HCT116 (cell line): ENCODE measurements at regions not wholly inside any gene's neighbourhood (a gene's known extent, or its start where the extent isn't known, plus 50 kb on each side); places are given as distances from the start of the nearest gene placed in this dataset.
A peak's percentile ranks its signal among the peaks of the same experiment; 100 is the strongest.

Source experiments
- ATAC-seq: fragments of 200-7000 bp; cut with Tn5 transposase; 2 replicates; pipeline ENCODE4 v1.9.1; 2020; ENCODE audit warnings: mild to moderate bottlenecking, moderate library complexity
- BruUV-seq: library from RNA; stranded (reverse); fragments of 400-500 nt; replicated peaks from 2 replicates; lab custom pipeline; 2021; lab: Mats Ljungman, UMichigan
- CTCF ChIA-PET: fragments of 300-600 bp; sonication (Branson Sonifier 250); formaldehyde crosslinking; loops from one replicate; lab custom pipeline; 2021; ENCODE audit warnings: antibody characterized with exemption; lab: Charles Lee
- POLR2A ChIA-PET: fragments of 300-600, 350-600 bp; sonication (Branson Sonifier 250); formaldehyde crosslinking; loops from one replicate; lab custom pipeline; 2021; ENCODE audit warnings: antibody characterized with exemption; lab: Charles Lee
- RAD21 ChIA-PET, 2 experiments: fragments of 300-600 bp; sonication (Branson Sonifier 250); formaldehyde crosslinking; loops; one replicate each; lab custom pipeline; 2023; ENCODE audit warnings: low total read pairs in 2 of 2; ENCODE audit not compliant: uncharacterized antibody in 2 of 2, unreplicated experiment in 2 of 2, low non-redundant PET in 1 of 2; lab: Charles Lee
- DNase-seq: peaks from one replicate; pipeline ENCODE4 v3.0.0-alpha.2; 2010; ENCODE audit warnings: low read depth, low spot score
- H2AFZ ChIP-seq: fragments of 200-600 bp; shearing (Covaris generic), sonication (generic); 2 replicates; pipeline ENCODE4 v1.6.1; 2017; ENCODE audit warnings: low read depth, mixed run types, mixed read lengths, antibody characterized with exemption, low read length; ENCODE audit not compliant: poor library complexity, severe bottlenecking
- H3K27ac ChIP-seq: 2 replicates; pipeline ENCODE4 v1.5.1; 2012; ENCODE audit warnings: low read depth, low read length
- H3K27me3 ChIP-seq: fragments of 200-600 bp; sonication (generic); 2 replicates; pipeline ENCODE4 v1.6.1; 2016; ENCODE audit warnings: mixed run types, low read length, mixed read lengths; ENCODE audit not compliant: insufficient read depth
- H3K36me3 ChIP-seq, 2 experiments: fragments of 200-500 bp in 1 of 2; fragments of 200-600 bp in 1 of 2; sonication (Bioruptor generic) in 1 of 2; sonication (generic) in 1 of 2; 2 replicates each; pipeline versions ENCODE4 v1.5.1 to v1.6.1; 2014 to 2016; ENCODE audit warnings: low read length in 2 of 2, inconsistent platforms in 1 of 2, mixed read lengths in 1 of 2, mixed run types in 1 of 2; ENCODE audit not compliant: insufficient read depth in 2 of 2, control insufficient read depth in 1 of 2
- H3K4me1 ChIP-seq, 2 experiments: fragments of 200-600 bp in 1 of 2; sonication (generic) in 1 of 2; 2 replicates each; pipeline versions ENCODE4 v1.5.1 to v1.6.1; 2012 to 2017; ENCODE audit warnings: low read length in 2 of 2, inconsistent platforms in 1 of 2, mild to moderate bottlenecking in 1 of 2, mixed read lengths in 1 of 2, mixed run types in 1 of 2, moderate library complexity in 1 of 2; ENCODE audit not compliant: insufficient read depth in 2 of 2, control insufficient read depth in 1 of 2
- H3K4me2 ChIP-seq: fragments of 200-600 bp; sonication (generic); 2 replicates; pipeline ENCODE4 v1.6.1; 2017; ENCODE audit warnings: mixed run types, low read length, mixed read lengths
- H3K4me3 ChIP-seq, 2 experiments: fragments of 200-600 bp in 1 of 2; sonication (generic) in 1 of 2; replicated peaks in 1 of 2; 2 replicates each; pipeline ENCODE4 v1.5.1; 2011 to 2016; ENCODE audit warnings: low read length in 2 of 2, control low read depth in 1 of 2, low read depth in 1 of 2, mild to moderate bottlenecking in 1 of 2, mixed read lengths in 1 of 2, mixed run types in 1 of 2
- H3K79me2 ChIP-seq: fragments of 200-600 bp; sonication (generic); 2 replicates; pipeline ENCODE4 v1.6.1; 2017; ENCODE audit warnings: mild to moderate bottlenecking, mixed run types, low read length, moderate library complexity, mixed read lengths; ENCODE audit not compliant: insufficient read depth
- H3K9ac ChIP-seq: fragments of 200-600 bp; sonication (generic); 2 replicates; pipeline ENCODE4 v1.6.1; 2016; ENCODE audit warnings: low read length, mixed read lengths
- H3K9me2 ChIP-seq: fragments of 200-600 bp; sonication (generic), shearing (Covaris generic); 2 replicates; pipeline ENCODE4 v1.6.1; 2017; ENCODE audit warnings: mixed run types, mild to moderate bottlenecking, moderate library complexity; ENCODE audit not compliant: insufficient read depth
- H3K9me3 ChIP-seq, 2 experiments: fragments of 200-500 bp in 1 of 2; fragments of 200-600 bp in 1 of 2; sonication (Bioruptor generic) in 1 of 2; sonication (generic) in 1 of 2; 2 replicates each; pipeline ENCODE4 v1.6.1; 2014 to 2017; ENCODE audit warnings: low read length in 2 of 2, mixed read lengths in 2 of 2, inconsistent platforms in 1 of 2, low read depth in 1 of 2, mild to moderate bottlenecking in 1 of 2, mixed run types in 1 of 2, moderate library complexity in 1 of 2; ENCODE audit not compliant: control insufficient read depth in 1 of 2, insufficient read depth in 1 of 2
- H4K20me1 ChIP-seq: fragments of 200-600 bp; sonication (generic), shearing (Covaris generic); 2 replicates; pipeline ENCODE4 v1.6.1; 2017; ENCODE audit warnings: mixed run types, mild to moderate bottlenecking, moderate library complexity; ENCODE audit not compliant: insufficient read depth
- ATF3 ChIP-seq: IDR thresholded peaks from 2 replicates; pipeline ENCODE4 v1.6.1; 2012
- CBX3 ChIP-seq: IDR thresholded peaks from 2 replicates; pipeline ENCODE4 v1.6.1; 2012; ENCODE audit warnings: low read depth
- CEBPB ChIP-seq: IDR thresholded peaks from 2 replicates; pipeline ENCODE4 v1.6.1; 2012; ENCODE audit warnings: low read depth
- EGR1 ChIP-seq: IDR thresholded peaks from 2 replicates; pipeline ENCODE4 v1.6.1; 2012; ENCODE audit warnings: low read depth
- ELF1 ChIP-seq: IDR thresholded peaks from 2 replicates; pipeline ENCODE4 v1.6.1; 2012; ENCODE audit warnings: low read depth, borderline replicate concordance
- EZH2phosphoT487 ChIP-seq: fragments of 200-600 bp; IDR thresholded peaks from 2 replicates; pipeline ENCODE4 v1.6.1; 2018; ENCODE audit warnings: antibody characterized with exemption, borderline replicate concordance
- FOSL1 ChIP-seq: IDR thresholded peaks from 2 replicates; pipeline ENCODE4 v1.6.1; 2012; ENCODE audit warnings: low read depth
- JUND ChIP-seq: IDR thresholded peaks from 2 replicates; pipeline ENCODE4 v1.6.1; 2012
- POLR2A ChIP-seq: IDR thresholded peaks from 2 replicates; pipeline ENCODE4 v1.7.0; 2011; ENCODE audit warnings: borderline replicate concordance; ENCODE audit not compliant: insufficient read depth, insufficient read length; ENCODE audit errors: extremely low read depth
- POLR2AphosphoS5 ChIP-seq: IDR thresholded peaks from 2 replicates; pipeline ENCODE4 v1.6.1; 2011; ENCODE audit warnings: mild to moderate bottlenecking, low read depth, low read length, moderate library complexity
- RAD21 ChIP-seq: IDR thresholded peaks from 2 replicates; pipeline ENCODE4 v1.6.1; 2012; ENCODE audit warnings: low read depth, mild to moderate bottlenecking
- SIN3A ChIP-seq: IDR thresholded peaks from 2 replicates; pipeline ENCODE4 v1.6.1; 2012; ENCODE audit warnings: low read depth
- SP1 ChIP-seq: IDR thresholded peaks from 2 replicates; pipeline ENCODE4 v1.6.1; 2012; ENCODE audit warnings: low read depth
- SRF ChIP-seq: IDR thresholded peaks from 2 replicates; pipeline ENCODE4 v1.6.1; 2012; ENCODE audit warnings: low read depth
- TCF7L2 ChIP-seq: IDR thresholded peaks from 2 replicates; pipeline ENCODE4 v1.7.0; 2011; ENCODE audit warnings: borderline replicate concordance, inconsistent platforms; ENCODE audit not compliant: insufficient read depth, insufficient read length; ENCODE audit errors: extremely low read depth
- YY1 ChIP-seq: IDR thresholded peaks from 2 replicates; pipeline ENCODE4 v1.6.1; 2011; ENCODE audit warnings: low read length, low read depth, moderate library complexity, mild to moderate bottlenecking; ENCODE audit not compliant: insufficient replicate concordance; ENCODE audit errors: extremely low read depth
- ZFX ChIP-seq: fragments of 450-650 bp; IDR thresholded peaks from 2 replicates; pipeline ENCODE4 v1.6.1; 2017
- ZNF274 ChIP-seq: fragments of 200-500 bp; sonication (Bioruptor generic); IDR thresholded peaks from 2 replicates; pipeline ENCODE4 v1.6.1; 2014; ENCODE audit warnings: mild to moderate bottlenecking, low read depth, low read length, inconsistent platforms
- intact Hi-C: fragments of 100-400 bp; cut with micrococcal nuclease; formaldehyde crosslinking; loops from 2 replicates; pipeline ENCODE4 v1.10.0; 2022
- TF ChIP-seq, protein P1 (sequence below): IDR thresholded peaks from 2 replicates; pipeline ENCODE4 v1.6.1; 2012
- TF ChIP-seq, protein P2 (sequence below): IDR thresholded peaks from 2 replicates; pipeline ENCODE4 v1.6.1; 2011; ENCODE audit warnings: mild to moderate bottlenecking, low read length, moderate library complexity; ENCODE audit not compliant: insufficient replicate concordance; ENCODE audit errors: extremely low read depth
- TF ChIP-seq, protein P3 (sequence below): IDR thresholded peaks from 2 replicates; pipeline ENCODE4 v1.6.1; 2012; ENCODE audit warnings: low read depth

DNA sequence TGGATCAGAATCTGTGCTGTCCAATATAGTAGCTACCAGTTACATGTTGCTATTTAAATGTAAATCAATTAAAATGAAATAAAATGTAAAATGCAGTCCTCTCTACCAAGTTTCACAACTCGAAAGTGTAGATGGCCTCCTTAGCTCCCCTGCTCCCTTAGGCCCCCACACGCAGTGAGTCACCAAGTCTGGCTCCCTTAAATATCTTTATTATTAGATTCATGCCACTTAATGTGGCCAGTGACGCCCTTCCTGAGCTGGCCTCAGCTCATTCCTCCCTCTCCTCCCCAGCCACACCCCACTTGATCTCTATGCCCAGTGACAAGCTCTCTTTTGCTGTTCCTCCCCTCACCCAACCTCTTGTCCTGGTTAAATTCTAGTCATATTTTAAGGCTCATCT, 88.4 kb upstream of the DNAH5 start:
- RAD21 ChIA-PET, result no interaction called here
- Histone ChIP-seq H3K9ac (peak overlapping the region; percentile 38), H3K9me3 (no peaks in the 10 kb centered on the region), H3K36me3 (no peaks in the 10 kb centered on the region), H3K4me1 (peaks cover 38 to 62% of the 10 kb centered on the region in 2 experiments), H3K27me3 (no peaks in the 10 kb centered on the region), H2AFZ (peak overlapping the region; percentile 6), H3K9me2 (no peaks in the 10 kb centered on the region), H3K79me2 (no peaks in the 10 kb centered on the region), H4K20me1 (no peaks in the 10 kb centered on the region), H3K4me3 (peak overlapping the region in 1 of 2 experiments; percentile 12; a peak in 2 of 4 replicates), H3K4me2 (peak overlapping the region; percentile 64), H3K27ac (no peak overlapping the region)
- BruUV-seq, result no TSS peak
- POLR2A ChIA-PET, result no interaction called here
- DNase-seq, result peak; percentile 59
- intact Hi-C loops, result loop anchor here (10.0 kb wide), 1 partner anchor 112 kb away; the partner anchor contains the start of gene TRIO
- peak; percentile 60 for ATAC-seq
- CTCF ChIA-PET, result interaction anchor here (0.9 kb wide), 1 partner anchor 237 kb away, joined by 4 read pairs; no protein-coding TSS in a partner anchor
- TF ChIP-seq, protein P1, sequence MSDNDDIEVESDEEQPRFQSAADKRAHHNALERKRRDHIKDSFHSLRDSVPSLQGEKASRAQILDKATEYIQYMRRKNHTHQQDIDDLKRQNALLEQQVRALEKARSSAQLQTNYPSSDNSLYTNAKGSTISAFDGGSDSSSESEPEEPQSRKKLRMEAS, result 0 out of 2 replicates have a peak, but pooled peaks have one; percentile 38
- TF ChIP-seq ZNF274 (no peak), CBX3 (peak; percentile 49), EGR1 (no peak), SIN3A (peak; percentile 32; the same call in 1 of the 2 replicates), ATF3 (no peak), FOSL1 (peak; percentile 62), JUND (peak; percentile 53), ZFX (no peak), ELF1 (no peak), YY1 (no peak), TCF7L2 (no peak), SRF (no peak), CEBPB (0 out of 2 replicates have a peak, but pooled peaks have one; percentile 24), RAD21 (no peak; the same call in 1 of the 2 replicates), POLR2A (no peak), SP1 (peak; percentile 73), EZH2phosphoT487 (no peak), POLR2AphosphoS5 (no peak)
- TF ChIP-seq, protein P2, sequence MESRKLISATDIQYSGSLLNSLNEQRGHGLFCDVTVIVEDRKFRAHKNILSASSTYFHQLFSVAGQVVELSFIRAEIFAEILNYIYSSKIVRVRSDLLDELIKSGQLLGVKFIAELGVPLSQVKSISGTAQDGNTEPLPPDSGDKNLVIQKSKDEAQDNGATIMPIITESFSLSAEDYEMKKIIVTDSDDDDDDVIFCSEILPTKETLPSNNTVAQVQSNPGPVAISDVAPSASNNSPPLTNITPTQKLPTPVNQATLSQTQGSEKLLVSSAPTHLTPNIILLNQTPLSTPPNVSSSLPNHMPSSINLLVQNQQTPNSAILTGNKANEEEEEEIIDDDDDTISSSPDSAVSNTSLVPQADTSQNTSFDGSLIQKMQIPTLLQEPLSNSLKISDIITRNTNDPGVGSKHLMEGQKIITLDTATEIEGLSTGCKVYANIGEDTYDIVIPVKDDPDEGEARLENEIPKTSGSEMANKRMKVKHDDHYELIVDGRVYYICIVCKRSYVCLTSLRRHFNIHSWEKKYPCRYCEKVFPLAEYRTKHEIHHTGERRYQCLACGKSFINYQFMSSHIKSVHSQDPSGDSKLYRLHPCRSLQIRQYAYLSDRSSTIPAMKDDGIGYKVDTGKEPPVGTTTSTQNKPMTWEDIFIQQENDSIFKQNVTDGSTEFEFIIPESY, result no peak
- TF ChIP-seq, protein P3, sequence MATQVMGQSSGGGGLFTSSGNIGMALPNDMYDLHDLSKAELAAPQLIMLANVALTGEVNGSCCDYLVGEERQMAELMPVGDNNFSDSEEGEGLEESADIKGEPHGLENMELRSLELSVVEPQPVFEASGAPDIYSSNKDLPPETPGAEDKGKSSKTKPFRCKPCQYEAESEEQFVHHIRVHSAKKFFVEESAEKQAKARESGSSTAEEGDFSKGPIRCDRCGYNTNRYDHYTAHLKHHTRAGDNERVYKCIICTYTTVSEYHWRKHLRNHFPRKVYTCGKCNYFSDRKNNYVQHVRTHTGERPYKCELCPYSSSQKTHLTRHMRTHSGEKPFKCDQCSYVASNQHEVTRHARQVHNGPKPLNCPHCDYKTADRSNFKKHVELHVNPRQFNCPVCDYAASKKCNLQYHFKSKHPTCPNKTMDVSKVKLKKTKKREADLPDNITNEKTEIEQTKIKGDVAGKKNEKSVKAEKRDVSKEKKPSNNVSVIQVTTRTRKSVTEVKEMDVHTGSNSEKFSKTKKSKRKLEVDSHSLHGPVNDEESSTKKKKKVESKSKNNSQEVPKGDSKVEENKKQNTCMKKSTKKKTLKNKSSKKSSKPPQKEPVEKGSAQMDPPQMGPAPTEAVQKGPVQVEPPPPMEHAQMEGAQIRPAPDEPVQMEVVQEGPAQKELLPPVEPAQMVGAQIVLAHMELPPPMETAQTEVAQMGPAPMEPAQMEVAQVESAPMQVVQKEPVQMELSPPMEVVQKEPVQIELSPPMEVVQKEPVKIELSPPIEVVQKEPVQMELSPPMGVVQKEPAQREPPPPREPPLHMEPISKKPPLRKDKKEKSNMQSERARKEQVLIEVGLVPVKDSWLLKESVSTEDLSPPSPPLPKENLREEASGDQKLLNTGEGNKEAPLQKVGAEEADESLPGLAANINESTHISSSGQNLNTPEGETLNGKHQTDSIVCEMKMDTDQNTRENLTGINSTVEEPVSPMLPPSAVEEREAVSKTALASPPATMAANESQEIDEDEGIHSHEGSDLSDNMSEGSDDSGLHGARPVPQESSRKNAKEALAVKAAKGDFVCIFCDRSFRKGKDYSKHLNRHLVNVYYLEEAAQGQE, result no peak
